GM23248 (cell line): ENCODE measurements at regions not wholly inside any gene's neighbourhood (a gene's known extent, or its start where the extent isn't known, plus 50 kb on each side); places are given as distances from the start of the nearest gene placed in this dataset.

Experiments used
- DNase-seq: peaks from one replicate; pipeline ENCODE4 v3.0.0-alpha.2; 2015
- H2AFZ ChIP-seq: fragments of 200-600 bp; sonication (generic); 2 replicates; pipeline ENCODE4 v1.6.1; 2016; ENCODE audit warnings: antibody characterized with exemption
- H3F3A ChIP-seq: fragments of 200-600 bp; sonication (generic); 2 replicates; pipeline ENCODE4 v1.6.1; 2016; ENCODE audit warnings: mild to moderate bottlenecking, antibody characterized with exemption, mixed run types; ENCODE audit not compliant: insufficient read depth
- H3K27ac ChIP-seq: fragments of 200-600 bp; sonication (generic); 2 replicates; pipeline ENCODE4 v1.5.1; 2016; ENCODE audit warnings: mild to moderate bottlenecking
- H3K27me3 ChIP-seq: fragments of 200-600 bp; sonication (generic); replicated peaks from 2 replicates; pipeline ENCODE4 v1.6.1; 2016; ENCODE audit warnings: mild to moderate bottlenecking; ENCODE audit not compliant: insufficient read depth
- H3K36me3 ChIP-seq: fragments of 200-600 bp; sonication (generic); 2 replicates; pipeline ENCODE4 v1.6.1; 2016; ENCODE audit warnings: low read depth, mild to moderate bottlenecking
- H3K4me1 ChIP-seq: fragments of 200-600 bp; sonication (generic); 2 replicates; pipeline ENCODE4 v1.6.1; 2016; ENCODE audit warnings: mild to moderate bottlenecking; ENCODE audit not compliant: insufficient read depth
- H3K4me2 ChIP-seq: fragments of 200-600 bp; sonication (generic); one replicate; pipeline ENCODE4 v1.6.1; 2016; ENCODE audit warnings: mild to moderate bottlenecking; ENCODE audit not compliant: unreplicated experiment
- H3K4me3 ChIP-seq: fragments of 200-600 bp; sonication (generic); 2 replicates; pipeline ENCODE4 v1.5.1; 2016; ENCODE audit warnings: mild to moderate bottlenecking
- H3K79me2 ChIP-seq: fragments of 200-600 bp; sonication (generic); 2 replicates; pipeline ENCODE4 v1.6.1; 2016; ENCODE audit warnings: mild to moderate bottlenecking; ENCODE audit not compliant: insufficient read depth
- H3K9ac ChIP-seq: fragments of 200-600 bp; sonication (generic); 2 replicates; pipeline ENCODE4 v1.6.1; 2016; ENCODE audit warnings: mild to moderate bottlenecking
- H3K9me2 ChIP-seq: fragments of 200-600 bp; sonication (generic); 2 replicates; pipeline ENCODE4 v1.6.1; 2016; ENCODE audit warnings: mixed run types, mild to moderate bottlenecking, moderate library complexity; ENCODE audit not compliant: insufficient read depth
- H3K9me3 ChIP-seq: fragments of 200-600 bp; sonication (generic); one replicate; pipeline ENCODE4 v1.6.1; 2017; ENCODE audit warnings: low read depth
- H4K20me1 ChIP-seq: fragments of 200-600 bp; sonication (generic); 2 replicates; pipeline ENCODE4 v1.6.0; 2016; ENCODE audit not compliant: insufficient read depth
- EZH2 ChIP-seq: fragments of 200-600 bp; sonication (generic); IDR thresholded peaks from 2 replicates; pipeline ENCODE4 v1.6.1; 2018; ENCODE audit warnings: antibody characterized with exemption, mild to moderate bottlenecking; ENCODE audit not compliant: insufficient read depth, poor library complexity, severe bottlenecking
- EZH2phosphoT487 ChIP-seq: fragments of 200-600 bp; sonication (generic); IDR thresholded peaks from 2 replicates; pipeline ENCODE4 v1.6.1; 2018; ENCODE audit warnings: antibody characterized with exemption, moderate library complexity, mild to moderate bottlenecking, low read depth; ENCODE audit not compliant: insufficient read depth
- WGBS, 2 experiments: methylation state at CpG; one replicate each; pipeline ENCODE4 v1.1.6; 2015 to 2017; ENCODE audit warnings: low lambda C conversion rate in 2 of 2, low coverage in 1 of 2; ENCODE audit errors: missing lambda C conversion rate in 2 of 2; 5-methylcytosine and 5-hydroxymethylcytosine counted together
- in situ Hi-C: fragments of 300-500 bp; cut with MboI; formaldehyde crosslinking; loops from 2 replicates; pipeline ENCODE4 v1.15.0; 2020

DNA sequence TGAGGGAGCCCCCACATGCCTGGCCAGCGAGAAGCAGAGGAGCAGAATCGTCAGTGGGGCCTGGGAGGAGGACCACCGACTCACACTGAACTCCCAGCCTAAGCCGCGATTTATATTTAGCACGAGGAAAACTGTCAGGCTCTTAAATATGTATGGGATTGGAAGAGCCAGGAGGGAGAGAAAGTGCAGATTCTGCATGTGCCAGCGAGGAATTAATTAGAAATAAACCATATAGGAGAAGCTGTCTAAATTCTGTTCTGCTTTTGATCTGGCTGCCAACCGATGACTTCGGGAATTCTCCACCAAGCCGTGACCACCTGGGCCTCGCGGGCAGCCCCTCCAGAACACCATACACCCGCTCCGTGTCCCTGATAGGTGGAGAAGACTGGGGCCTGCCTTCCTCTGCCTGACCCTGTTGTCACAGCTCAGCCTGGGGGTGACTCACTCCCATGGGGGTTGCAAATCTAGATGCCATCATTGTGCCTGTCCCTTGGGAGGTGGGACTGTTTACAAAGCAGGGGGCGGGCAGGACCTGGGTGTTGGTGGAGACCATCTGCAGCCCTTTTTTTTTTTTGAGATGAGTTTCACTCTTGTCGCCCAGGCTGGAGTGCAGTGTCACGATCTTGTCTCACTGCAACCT is 91.1 kb upstream of the PMEPA1 start:
- Histone ChIP-seq H3K4me1 (no peaks in the 10 kb centered on the region), H3K36me3 (no peaks in the 10 kb centered on the region), H3K9ac (no peak overlapping the region), H3K79me2 (no peaks in the 10 kb centered on the region), H3K4me3 (no peak overlapping the region), H3K9me2 (no peaks in the 10 kb centered on the region), H2AFZ (no peak overlapping the region), H3K4me2 (no peak overlapping the region), H3K27me3 (peaks cover 23% of the 10 kb centered on the region), H4K20me1 (no peaks in the 10 kb centered on the region), H3F3A (no peaks in the 10 kb centered on the region), H3K9me3 (no peaks in the 10 kb centered on the region), H3K27ac (no peak overlapping the region)
- WGBS, 2 experiments = 83 to 87% methylated on average over 17 of the region's 17 CpGs
- no peak for DNase-seq
- in situ Hi-C loops = no loop called here
- no peak for TF ChIP-seq EZH2
- TF ChIP-seq EZH2phosphoT487 = no peak

DNA sequence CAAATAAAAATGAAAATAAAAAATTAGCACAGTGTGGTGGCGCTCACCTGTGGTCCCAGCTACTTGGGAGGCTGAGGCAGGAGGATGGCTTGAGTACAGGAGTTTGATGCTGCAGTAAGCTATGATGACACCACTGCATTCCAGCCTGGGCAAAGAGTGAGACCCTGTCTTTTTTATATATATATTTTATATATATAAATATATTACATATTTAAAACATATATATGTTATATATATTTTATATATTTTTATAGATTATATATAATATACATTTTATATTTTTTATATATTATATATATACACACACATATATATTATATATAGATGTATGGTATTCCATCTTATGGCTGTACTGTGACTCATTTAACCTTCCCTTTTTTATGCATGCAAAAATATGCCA is 87.6 kb upstream of the PMEPA1 start:
- Histone ChIP-seq H3K79me2 (no peaks in the 10 kb centered on the region), H3K4me2 (no peak overlapping the region), H3K9ac (no peak overlapping the region), H3K27ac (no peak overlapping the region), H3K4me3 (no peak overlapping the region), H2AFZ (no peak overlapping the region), H3K9me2 (no peaks in the 10 kb centered on the region), H3K27me3 (peaks cover 16% of the 10 kb centered on the region), H3F3A (peaks cover 7% of the 10 kb centered on the region; the same call in 1 of the 2 replicates), H3K9me3 (no peaks in the 10 kb centered on the region), H3K36me3 (no peaks in the 10 kb centered on the region), H3K4me1 (peaks cover 6% of the 10 kb centered on the region; the same call in 1 of the 2 replicates), H4K20me1 (no peaks in the 10 kb centered on the region)
- in situ Hi-C loops = no loop called here
- WGBS, 2 experiments = 93% methylated on average over 1 of the region's 1 CpG
- TF ChIP-seq EZH2phosphoT487 (no peak), EZH2 (no peak)
- DNase-seq = no peak

DNA sequence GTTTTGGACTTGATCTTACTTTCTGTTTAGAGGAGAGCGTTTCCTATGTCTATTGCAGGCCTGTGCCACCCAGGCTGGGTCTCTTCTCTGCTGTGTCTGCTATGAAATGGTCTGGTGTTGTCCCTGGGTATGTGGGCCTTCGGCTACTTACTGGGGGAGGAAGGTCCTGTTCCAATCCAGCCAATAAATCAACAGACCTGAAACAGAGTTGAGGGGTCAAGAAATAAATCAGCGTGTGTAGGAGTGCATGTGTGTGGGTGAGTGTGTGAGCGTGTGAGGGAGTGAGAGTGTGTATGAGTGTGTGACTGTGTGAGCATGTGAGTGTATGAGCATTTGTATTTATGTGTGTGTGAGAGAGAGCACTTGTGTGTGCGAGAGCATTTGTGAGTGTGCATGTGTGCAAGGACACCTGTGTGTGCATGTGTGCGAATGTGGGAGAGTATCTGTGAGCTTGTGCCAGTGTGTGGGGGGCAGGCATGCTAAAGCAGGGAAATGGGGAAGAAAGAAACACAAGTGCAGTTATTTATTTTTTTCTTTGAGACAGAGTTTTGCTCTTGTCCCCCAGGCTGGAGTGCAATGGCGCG is 86.3 kb upstream of the PMEPA1 start:
- Histone ChIP-seq H3F3A (peaks cover 7% of the 10 kb centered on the region; the same call in 1 of the 2 replicates), H3K4me1 (peaks cover 6% of the 10 kb centered on the region; the same call in 1 of the 2 replicates), H3K79me2 (no peaks in the 10 kb centered on the region), H3K9ac (no peak overlapping the region), H3K27ac (no peak overlapping the region), H4K20me1 (no peaks in the 10 kb centered on the region), H2AFZ (no peak overlapping the region), H3K9me3 (no peaks in the 10 kb centered on the region), H3K36me3 (no peaks in the 10 kb centered on the region), H3K4me2 (no peak overlapping the region), H3K27me3 (peaks cover 11% of the 10 kb centered on the region), H3K4me3 (no peak overlapping the region), H3K9me2 (no peaks in the 10 kb centered on the region)
- TF ChIP-seq EZH2 (no peak), EZH2phosphoT487 (no peak)
- DNase-seq = no peak
- 81 to 82% methylated on average over 8 of the region's 8 CpGs for WGBS, 2 experiments
- in situ Hi-C loops = no loop called here

DNA sequence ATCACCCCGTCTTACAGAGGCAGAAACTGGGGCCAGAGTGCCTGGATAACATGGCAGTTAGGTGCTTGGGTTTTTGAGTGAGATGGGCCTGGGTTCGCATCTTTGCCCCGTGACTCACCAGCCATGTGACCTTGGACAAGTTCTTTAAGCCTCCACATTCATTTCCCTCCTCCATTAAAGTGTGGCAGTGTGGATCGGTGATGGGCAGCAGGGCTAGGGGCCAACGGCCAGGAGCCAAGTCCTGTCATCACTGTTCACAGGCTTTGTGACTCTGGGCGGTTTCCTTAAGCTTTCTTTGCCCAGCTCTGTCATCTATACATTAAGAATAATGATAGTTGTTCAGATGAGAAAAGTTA is 85.5 kb upstream of the PMEPA1 start:
- Histone ChIP-seq H3K27me3 (peaks cover 18% of the 10 kb centered on the region; the same call in 1 of the 2 replicates), H3K27ac (no peak overlapping the region), H3K36me3 (no peaks in the 10 kb centered on the region), H3K9ac (no peak overlapping the region), H3F3A (peaks cover 7% of the 10 kb centered on the region; the same call in 1 of the 2 replicates), H3K9me2 (no peaks in the 10 kb centered on the region), H4K20me1 (no peaks in the 10 kb centered on the region), H3K4me3 (no peak overlapping the region), H3K79me2 (no peaks in the 10 kb centered on the region), H2AFZ (no peak overlapping the region), H3K9me3 (no peaks in the 10 kb centered on the region), H3K4me1 (peaks cover 6% of the 10 kb centered on the region; the same call in 1 of the 2 replicates), H3K4me2 (no peak overlapping the region)
- peak; percentile 54 for DNase-seq
- WGBS, 2 experiments = 52% methylated on average over 6 of the region's 6 CpGs
- TF ChIP-seq EZH2 (no peak), EZH2phosphoT487 (no peak)
- in situ Hi-C loops = no loop called here
